DND-41 (cell line): ENCODE measurements at regions not wholly inside any gene's neighbourhood (a gene's known extent, or its start where the extent isn't known, plus 50 kb on each side); places are given as distances from the start of the nearest gene placed in this dataset.

Source experiments
- ATAC-seq: fragments of 200-7000 bp; cut with Tn5 transposase; 3 replicates; pipeline ENCODE4 v1.9.1; 2021; ENCODE audit warnings: low read depth; ENCODE audit not compliant: insufficient read depth
- DNase-seq: peaks from one replicate; pipeline ENCODE4 v3.0.0-alpha.2; 2020
- H2AFZ ChIP-seq: 2 replicates; pipeline ENCODE4 v1.6.0; 2012; ENCODE audit warnings: low read depth, low read length
- H3K27ac ChIP-seq: 2 replicates; pipeline ENCODE4 v1.5.1; 2012; ENCODE audit warnings: low read length, inconsistent platforms
- H3K27me3 ChIP-seq: fragments of 200-600 bp; sonication (generic); 2 replicates; pipeline ENCODE4 v1.6.0; 2012; ENCODE audit warnings: low read length, mild to moderate bottlenecking, inconsistent platforms; ENCODE audit not compliant: insufficient read depth, poor library complexity
- H3K36me3 ChIP-seq: 2 replicates; pipeline ENCODE4 v1.5.1; 2012; ENCODE audit warnings: low read length, inconsistent platforms; ENCODE audit not compliant: insufficient read depth
- H3K4me1 ChIP-seq: 2 replicates; pipeline ENCODE4 v1.5.1; 2012; ENCODE audit warnings: mild to moderate bottlenecking, low read length; ENCODE audit not compliant: insufficient read depth
- H3K4me2 ChIP-seq: 2 replicates; pipeline ENCODE4 v1.6.0; 2012; ENCODE audit warnings: mild to moderate bottlenecking, moderate library complexity, low read length, inconsistent platforms; ENCODE audit not compliant: insufficient read depth
- H3K4me3 ChIP-seq, 2 experiments: fragments of 200-600 bp in 1 of 2; shearing (Covaris generic) in 1 of 2; 2 replicates each; pipeline ENCODE4 v1.5.1; 2012 to 2016; ENCODE audit warnings: inconsistent platforms in 2 of 2, low read length in 2 of 2, mild to moderate bottlenecking in 2 of 2, low read depth in 1 of 2, moderate library complexity in 1 of 2
- H3K79me2 ChIP-seq: 2 replicates; pipeline ENCODE4 v1.6.0; 2012; ENCODE audit warnings: low read length, inconsistent platforms; ENCODE audit not compliant: insufficient read depth
- H3K9ac ChIP-seq: 2 replicates; pipeline ENCODE4 v1.6.0; 2012; ENCODE audit warnings: low read depth, mild to moderate bottlenecking, inconsistent platforms, low read length, moderate library complexity
- H3K9me3 ChIP-seq: 2 replicates; pipeline ENCODE4 v1.5.1; 2012; ENCODE audit warnings: low read length, moderate library complexity, mild to moderate bottlenecking, inconsistent platforms; ENCODE audit not compliant: insufficient read depth, severe bottlenecking
- H4K20me1 ChIP-seq: 2 replicates; pipeline ENCODE4 v1.6.0; 2012; ENCODE audit warnings: low read length; ENCODE audit not compliant: insufficient read depth
- EZH2 ChIP-seq: IDR thresholded peaks from 3 replicates; pipeline ENCODE4 v1.6.1; 2012; ENCODE audit warnings: borderline replicate concordance, low read depth, mild to moderate bottlenecking, moderate library complexity, low read length, inconsistent platforms; ENCODE audit not compliant: severe bottlenecking
- TF ChIP-seq, protein P1 (sequence below): IDR thresholded peaks from 2 replicates; pipeline ENCODE4 v1.5.1; 2012; ENCODE audit warnings: borderline replicate concordance, low read length, moderate library complexity, mild to moderate bottlenecking; ENCODE audit not compliant: poor library complexity, severe bottlenecking; ENCODE audit errors: extremely low read depth

DNA sequence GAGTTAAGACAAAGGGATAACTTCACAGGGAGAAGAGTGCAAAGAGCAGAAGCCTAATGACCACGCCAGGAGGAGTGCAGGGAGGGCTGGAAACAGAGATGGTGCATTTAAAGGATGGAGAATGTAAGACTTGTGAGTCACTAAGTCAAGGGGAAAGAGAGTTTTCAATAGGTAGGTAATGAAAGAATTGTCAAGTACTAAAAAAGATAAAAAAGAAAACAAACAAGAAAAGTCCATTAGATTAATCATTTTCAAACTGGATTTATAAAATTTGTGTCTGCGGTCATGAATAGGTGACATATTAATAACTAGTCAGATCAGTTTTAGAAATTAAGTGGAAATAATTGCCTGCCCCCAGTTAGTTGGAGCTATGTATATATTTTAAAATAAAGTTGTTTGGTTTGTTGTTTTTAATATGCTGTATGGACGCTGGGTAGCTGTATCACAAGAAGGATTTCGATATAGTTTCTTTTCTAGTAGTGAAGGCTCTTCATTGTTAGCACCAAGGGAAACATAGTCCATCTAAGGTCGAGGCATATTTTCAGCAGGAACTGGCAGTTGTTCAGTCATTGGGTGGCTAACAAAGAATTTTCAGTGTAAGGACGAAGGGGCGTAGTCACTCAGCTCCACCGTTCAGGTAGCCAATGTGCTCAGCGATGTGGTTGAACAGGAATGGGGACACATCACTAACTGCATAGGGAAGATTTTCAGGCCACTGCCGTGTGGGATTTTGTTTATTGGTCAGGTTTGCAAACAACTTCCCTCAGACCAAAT is 203.0 kb downstream of the TGFB2 start:
- Histone ChIP-seq H3K9me3 (no peaks in the 10 kb centered on the region), H2AFZ (no peak overlapping the region), H4K20me1 (no peaks in the 10 kb centered on the region), H3K4me2 (no peak overlapping the region), H3K27ac (no peak overlapping the region), H3K79me2 (no peaks in the 10 kb centered on the region), H3K36me3 (no peaks in the 10 kb centered on the region), H3K27me3 (no peaks in the 10 kb centered on the region), H3K4me3 (no peak overlapping the region), H3K4me1 (no peaks in the 10 kb centered on the region), H3K9ac (no peak overlapping the region)
- ATAC-seq (no peak), DNase-seq (no peak)
- TF ChIP-seq EZH2 = no peak
- TF ChIP-seq, protein P1, sequence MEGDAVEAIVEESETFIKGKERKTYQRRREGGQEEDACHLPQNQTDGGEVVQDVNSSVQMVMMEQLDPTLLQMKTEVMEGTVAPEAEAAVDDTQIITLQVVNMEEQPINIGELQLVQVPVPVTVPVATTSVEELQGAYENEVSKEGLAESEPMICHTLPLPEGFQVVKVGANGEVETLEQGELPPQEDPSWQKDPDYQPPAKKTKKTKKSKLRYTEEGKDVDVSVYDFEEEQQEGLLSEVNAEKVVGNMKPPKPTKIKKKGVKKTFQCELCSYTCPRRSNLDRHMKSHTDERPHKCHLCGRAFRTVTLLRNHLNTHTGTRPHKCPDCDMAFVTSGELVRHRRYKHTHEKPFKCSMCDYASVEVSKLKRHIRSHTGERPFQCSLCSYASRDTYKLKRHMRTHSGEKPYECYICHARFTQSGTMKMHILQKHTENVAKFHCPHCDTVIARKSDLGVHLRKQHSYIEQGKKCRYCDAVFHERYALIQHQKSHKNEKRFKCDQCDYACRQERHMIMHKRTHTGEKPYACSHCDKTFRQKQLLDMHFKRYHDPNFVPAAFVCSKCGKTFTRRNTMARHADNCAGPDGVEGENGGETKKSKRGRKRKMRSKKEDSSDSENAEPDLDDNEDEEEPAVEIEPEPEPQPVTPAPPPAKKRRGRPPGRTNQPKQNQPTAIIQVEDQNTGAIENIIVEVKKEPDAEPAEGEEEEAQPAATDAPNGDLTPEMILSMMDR = no peak

DNA sequence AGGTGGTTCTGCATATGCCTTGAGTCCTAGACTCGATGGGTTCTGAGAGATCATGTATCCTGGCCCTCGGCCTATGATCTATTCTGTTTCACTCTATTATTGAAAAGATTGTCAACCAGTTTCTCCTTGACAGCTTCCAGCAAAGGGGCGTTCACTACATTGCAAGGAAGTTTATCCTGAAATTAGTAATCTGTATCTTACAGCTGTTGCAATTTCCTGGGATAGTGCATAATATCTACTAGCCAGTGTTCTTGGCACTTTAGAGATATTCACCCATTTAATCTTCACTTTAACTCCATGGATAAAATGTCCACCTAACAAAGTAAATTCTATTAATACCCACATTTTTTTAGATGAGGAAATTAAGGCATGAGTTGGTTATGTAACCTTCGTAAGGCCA is 203.6 kb downstream of the TGFB2 start:
- no peak overlapping the region for H3K4me2 ChIP-seq
- H3K79me2 ChIP-seq = no peaks in the 10 kb centered on the region
- no peaks in the 10 kb centered on the region for H3K4me1 ChIP-seq
- no peaks in the 10 kb centered on the region for H3K36me3 ChIP-seq
- H3K9ac ChIP-seq = no peak overlapping the region
- no peak overlapping the region for H3K27ac ChIP-seq
- no peak overlapping the region for H3K4me3 ChIP-seq
- TF ChIP-seq, protein P1 = no peak
- TF ChIP-seq EZH2 = no peak
- DNase-seq = no peak
- no peaks in the 10 kb centered on the region for H4K20me1 ChIP-seq
- H3K9me3 ChIP-seq = no peaks in the 10 kb centered on the region
- no peak overlapping the region for H2AFZ ChIP-seq
- H3K27me3 ChIP-seq = no peaks in the 10 kb centered on the region
- ATAC-seq = no peak

DNA sequence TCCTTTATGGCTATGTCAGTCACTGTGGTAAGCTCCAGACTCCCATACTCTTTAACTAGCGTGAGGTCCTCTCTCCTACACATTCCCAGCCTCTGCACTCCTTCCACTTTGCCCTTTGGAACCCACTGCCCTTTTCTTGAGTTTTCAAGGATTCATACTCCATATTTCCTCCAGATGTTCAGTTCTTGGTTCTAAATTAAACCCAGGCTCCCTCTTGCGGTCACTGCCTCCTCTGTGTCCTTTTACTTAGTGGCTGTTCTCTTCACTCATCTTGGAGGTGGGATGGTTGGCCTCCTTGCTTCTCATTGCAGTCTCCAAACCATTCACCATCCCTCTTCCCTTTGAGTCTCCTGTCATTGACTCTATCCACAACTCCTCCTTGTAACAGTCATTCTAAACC is 208.1 kb downstream of the TGFB2 start:
- Histone ChIP-seq H3K79me2 (no peaks in the 10 kb centered on the region), H3K4me3 (no peak overlapping the region), H4K20me1 (no peaks in the 10 kb centered on the region), H3K27ac (no peak overlapping the region), H3K4me2 (no peak overlapping the region), H2AFZ (no peak overlapping the region), H3K27me3 (no peaks in the 10 kb centered on the region), H3K36me3 (no peaks in the 10 kb centered on the region), H3K9ac (no peak overlapping the region), H3K4me1 (no peaks in the 10 kb centered on the region), H3K9me3 (no peaks in the 10 kb centered on the region)
- no peak for TF ChIP-seq EZH2
- TF ChIP-seq, protein P1 = peak; percentile 39
- DNase-seq (no peak), ATAC-seq (no peak)
